HG03108 (cell line): ENCODE measurements at regions not wholly inside any gene's neighbourhood (a gene's known extent, or its start where the extent isn't known, plus 50 kb on each side); places are given as distances from the start of the nearest gene placed in this dataset.
"Not testable (repeated sequence)": the region's sequence is repeated elsewhere in the genome, so short reads cannot be mapped to it uniquely, and the experiment has no call there.

Experiments used
- ATAC-seq: cut with Tn5 transposase; IDR thresholded peaks from one replicate; pipeline ENCODE4 v1.9.1; 2021; ENCODE audit warnings: moderate library complexity; ENCODE audit not compliant: unreplicated experiment

GRCh38 chr12:91893476-91893875 lies 252.2 kb downstream of the BTG1 start:
- no peak for ATAC-seq

DNA sequence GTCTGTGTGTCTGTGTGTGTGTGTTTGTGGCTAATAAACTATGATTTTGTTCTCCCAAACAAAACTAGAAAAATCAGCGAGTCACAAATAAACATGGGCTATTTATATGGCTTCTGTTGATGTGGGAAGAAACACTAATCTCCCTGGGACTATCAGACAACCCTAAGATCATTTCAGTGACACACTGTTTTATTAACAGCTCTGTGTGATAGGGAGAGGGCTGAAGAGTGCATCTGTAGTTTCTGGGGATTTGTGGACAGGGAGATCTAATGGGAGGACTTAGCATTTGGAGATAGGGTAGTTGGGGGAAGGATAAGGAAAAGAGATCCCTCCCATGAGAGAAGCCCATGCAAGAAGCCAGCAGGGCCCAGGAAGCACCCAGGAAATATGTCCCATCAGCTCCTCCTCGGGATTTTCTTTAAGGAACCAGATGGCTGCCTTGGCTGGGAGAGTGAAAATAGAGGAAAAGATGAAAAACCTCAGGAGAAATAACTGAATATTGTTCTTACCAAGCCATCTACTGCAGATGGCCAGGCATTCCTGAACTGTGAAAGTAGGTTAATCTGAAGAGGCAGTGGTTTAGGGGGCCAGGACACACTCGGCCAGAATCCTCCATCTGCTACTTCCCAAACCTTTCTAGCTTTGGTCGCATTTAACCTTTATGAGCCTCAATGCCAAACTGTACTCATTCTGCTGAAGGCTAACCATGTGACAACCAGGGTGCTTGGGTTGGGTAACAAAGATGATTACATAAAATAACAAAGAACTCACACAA lies 253.4 kb downstream of the BTG1 start:
- no peak for ATAC-seq

DNA sequence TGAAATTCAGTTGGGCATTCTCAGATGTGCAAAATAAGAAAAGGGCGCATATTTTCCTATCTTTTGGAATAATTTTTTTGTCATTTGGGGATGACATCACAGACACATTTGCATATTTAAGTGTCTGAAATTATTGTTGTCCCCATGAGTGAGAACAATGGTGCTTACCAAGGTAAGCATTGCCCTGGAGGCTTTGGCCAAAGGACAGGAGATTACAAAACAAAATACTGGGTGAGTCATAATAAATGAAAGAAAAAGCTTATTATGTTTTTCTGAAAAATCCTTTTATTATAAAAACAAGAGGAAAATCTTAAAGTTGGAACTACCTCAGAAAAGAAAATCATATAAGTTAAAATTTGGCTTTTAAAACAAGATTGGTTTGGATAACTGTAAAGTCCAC lies 254.9 kb downstream of the BTG1 start:
- no peak for ATAC-seq

DNA sequence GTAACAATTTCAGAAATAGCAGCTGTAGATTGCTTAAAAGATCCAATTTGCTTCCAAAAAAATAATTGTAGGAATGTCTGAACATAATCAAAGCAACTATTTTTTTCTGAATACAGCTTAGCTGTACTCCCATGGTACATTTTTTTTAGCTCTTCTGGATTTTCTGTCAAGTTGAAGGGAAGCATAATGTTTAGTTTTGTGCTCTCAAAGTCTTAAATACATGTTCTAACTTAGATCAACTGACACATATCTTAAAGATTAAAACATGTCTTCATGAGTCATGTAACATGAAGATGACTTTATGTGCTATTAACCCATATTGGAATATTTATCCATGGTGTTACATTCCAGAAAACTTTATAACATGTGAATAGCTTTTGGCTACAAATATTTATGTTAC lies 255.7 kb downstream of the BTG1 start:
- no peak for ATAC-seq

DNA sequence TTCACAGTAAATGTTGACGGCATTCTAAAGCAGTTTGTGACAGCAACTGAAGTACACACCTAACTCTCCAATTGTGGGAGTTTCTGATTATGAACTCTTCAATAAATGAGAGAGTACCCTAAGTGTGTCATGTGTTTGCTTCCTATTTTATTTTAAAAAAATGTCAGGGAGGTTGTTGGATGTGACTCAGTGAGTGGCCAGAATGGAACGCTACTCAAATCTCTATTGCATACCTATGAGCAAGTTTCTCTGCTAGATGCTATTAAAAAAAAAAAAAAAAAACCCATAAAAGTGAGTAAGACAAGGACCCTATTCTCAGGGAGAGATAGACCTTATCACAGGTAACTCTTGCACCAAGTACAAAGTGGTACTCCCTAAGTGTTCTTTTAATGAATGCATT lies 256.6 kb downstream of the BTG1 start:
- ATAC-seq = no peak

DNA sequence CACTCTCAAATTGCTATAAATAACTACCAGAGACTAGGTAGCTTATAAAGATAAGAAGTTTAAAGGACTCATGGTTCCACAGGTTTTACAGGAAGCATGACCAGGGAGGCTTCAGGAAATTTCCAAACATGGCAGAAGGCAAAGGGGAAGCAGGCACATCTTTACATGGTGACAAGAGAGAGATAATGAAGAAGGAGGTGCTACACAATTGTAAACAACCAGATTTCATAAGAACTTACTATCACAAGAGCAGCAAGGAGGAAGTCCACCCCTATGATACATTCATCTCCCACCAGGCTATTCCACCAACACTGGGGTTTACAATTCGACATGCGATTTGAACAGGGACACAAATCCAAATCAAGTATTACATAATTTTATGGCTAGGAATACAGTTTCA lies 257.7 kb downstream of the BTG1 start:
- no peak for ATAC-seq

GRCh38 chr12:91885851-91886731 lies 259.6 kb downstream of the BTG1 start:
- ATAC-seq = no peak

- no peak for ATAC-seq
These were observed 261.4 kb downstream of the BTG1 start for GRCh38 chr12:91884230-91884629.

GRCh38 chr12:91883811-91884210 lies 261.8 kb downstream of the BTG1 start:
- no peak for ATAC-seq

- ATAC-seq = no peak
These were observed 262.7 kb downstream of the BTG1 start for GRCh38 chr12:91882910-91883309.

GRCh38 chr12:91880528-91880927 lies 265.1 kb downstream of the BTG1 start:
- ATAC-seq = no peak

- no peak for ATAC-seq
These were observed 268.0 kb downstream of the BTG1 start for GRCh38 chr12:91877456-91878235.

DNA sequence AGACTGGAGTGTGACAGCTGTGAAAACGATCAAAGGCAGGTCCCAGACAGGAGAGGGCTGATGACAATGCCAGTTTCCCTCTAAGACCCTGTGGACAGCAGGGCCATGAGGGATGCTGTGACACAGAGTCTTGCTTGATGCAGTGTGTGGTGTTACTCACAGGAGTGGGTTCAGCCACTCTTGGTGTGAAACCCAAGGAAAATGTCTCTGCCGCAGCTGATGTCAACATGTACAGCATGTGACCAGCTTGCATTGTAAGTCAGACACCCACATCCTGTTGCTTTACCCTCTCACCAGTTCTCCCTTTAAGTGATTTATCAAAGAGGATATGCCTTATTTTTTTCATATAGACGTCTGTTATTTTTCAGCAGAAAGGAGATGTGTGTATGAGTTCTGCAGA lies 268.6 kb downstream of the BTG1 start:
- peak; percentile 93 for ATAC-seq

DNA sequence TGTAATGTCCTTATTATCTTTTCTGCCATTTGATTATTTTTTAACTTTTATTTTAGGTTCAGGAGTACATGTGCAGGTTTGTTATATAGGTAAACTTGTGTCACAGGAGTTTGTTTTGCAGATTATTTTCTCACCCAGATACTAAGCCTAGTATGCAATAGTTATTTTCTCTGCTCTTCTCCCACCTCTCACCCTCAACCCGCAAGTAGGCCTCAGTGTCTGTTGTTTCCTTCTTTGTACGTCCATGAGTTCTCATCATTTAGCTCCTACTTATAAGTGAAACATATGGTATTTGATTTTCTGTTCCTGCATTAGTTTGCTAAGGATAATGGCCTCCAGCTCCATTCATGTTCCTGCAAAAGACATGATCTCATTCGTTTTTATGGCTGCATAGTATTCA lies 270.0 kb downstream of the BTG1 start:
- not testable (repeated sequence) for ATAC-seq

- ATAC-seq = no peak
These were observed 271.4 kb downstream of the BTG1 start for GRCh38 chr12:91874086-91874865.

DNA sequence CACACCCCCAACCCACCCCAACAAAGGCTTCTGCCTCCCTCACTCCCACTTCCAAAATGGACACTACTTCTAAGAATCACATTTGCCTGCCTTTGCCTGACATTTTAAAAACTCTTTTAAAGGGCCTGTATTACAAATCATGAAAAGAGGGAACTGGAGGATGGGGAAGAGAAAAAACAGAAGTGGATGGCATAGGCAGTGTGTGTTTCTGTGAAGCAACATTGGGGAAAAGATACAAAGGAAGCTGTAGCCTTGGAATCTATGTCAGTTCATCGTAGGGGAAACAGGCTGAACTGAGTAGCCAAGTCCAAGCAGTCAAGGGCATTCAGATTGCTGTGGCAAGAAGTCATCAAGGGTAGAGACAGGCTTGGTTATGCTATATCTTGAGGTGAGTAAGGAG lies 273.9 kb downstream of the BTG1 start:
- ATAC-seq = no peak

GRCh38 chr12:91870872-91871707 lies 274.6 kb downstream of the BTG1 start:
- ATAC-seq = no peak

DNA sequence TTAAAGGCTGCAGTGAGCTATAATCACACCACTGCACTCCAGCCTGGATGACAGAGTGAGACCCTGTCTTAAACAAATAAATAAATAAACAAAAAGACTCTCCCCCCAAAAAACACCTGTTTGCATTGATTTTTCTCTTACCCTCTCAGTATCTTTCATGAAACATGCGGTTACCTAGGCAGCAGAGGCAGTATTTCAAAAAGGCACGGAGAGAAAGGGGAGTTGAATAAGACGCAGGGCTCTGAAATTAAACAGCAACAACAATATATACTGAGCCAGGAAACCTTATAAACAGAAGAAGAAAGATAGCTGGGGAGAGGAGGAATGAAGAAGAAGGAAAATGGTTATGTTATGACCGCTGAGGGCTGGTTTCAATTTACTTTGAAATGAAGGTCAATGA lies 277.6 kb downstream of the BTG1 start:
- no peak for ATAC-seq

DNA sequence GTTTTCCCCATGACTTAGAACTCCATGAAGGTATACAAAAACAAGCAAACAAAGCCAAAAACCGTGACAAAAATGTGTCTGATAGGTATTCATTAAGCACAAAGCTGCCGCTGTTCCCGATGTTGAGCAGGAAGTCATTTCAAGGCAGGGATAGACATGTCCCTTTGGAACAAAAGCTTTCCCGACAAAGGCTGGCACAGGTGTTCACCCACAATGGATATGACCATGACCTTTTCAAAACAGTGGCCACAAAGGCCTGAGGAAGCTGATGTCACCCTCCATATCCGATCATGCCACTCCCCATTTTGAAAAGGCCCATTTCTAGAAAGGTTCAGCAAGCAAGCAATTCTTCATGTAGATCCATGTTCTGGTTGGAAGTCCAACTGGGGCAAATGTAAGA lies 279.1 kb downstream of the BTG1 start:
- no peak for ATAC-seq

- ATAC-seq = no peak
These were observed 281.9 kb downstream of the BTG1 start for GRCh38 chr12:91863702-91864101.
